Neural progenitor cell (in vitro differentiated cells): ENCODE measurements at regions not wholly inside any gene's neighbourhood (a gene's known extent, or its start where the extent isn't known, plus 50 kb on each side); places are given as distances from the start of the nearest gene placed in this dataset.

ENCODE experiments used
- DNase-seq: peaks from one replicate; pipeline ENCODE4 v3.0.0-alpha.2; 2016; ENCODE audit warnings: low spot score
- H2AFZ ChIP-seq: fragments of 200-600 bp; sonication (generic); replicated peaks from 2 replicates; pipeline ENCODE4 v1.6.1; 2016; ENCODE audit warnings: antibody characterized with exemption
- H3F3A ChIP-seq: fragments of 200-600 bp; sonication (generic); 2 replicates; pipeline ENCODE4 v1.6.1; 2016; ENCODE audit warnings: antibody characterized with exemption, low read depth
- H3K27ac ChIP-seq: fragments of 200-600 bp; sonication (generic); 2 replicates; pipeline ENCODE4 v1.5.1; 2016; ENCODE audit warnings: mild to moderate bottlenecking
- H3K27me3 ChIP-seq: fragments of 200-600 bp; sonication (generic); 2 replicates; pipeline ENCODE4 v1.6.1; 2016; ENCODE audit warnings: mild to moderate bottlenecking, moderate library complexity
- H3K36me3 ChIP-seq: fragments of 200-600 bp; sonication (generic); 2 replicates; pipeline ENCODE4 v1.5.1; 2016
- H3K4me1 ChIP-seq: fragments of 200-600 bp; sonication (generic); 2 replicates; pipeline ENCODE4 v1.6.1; 2016; ENCODE audit warnings: mixed run types
- H3K4me2 ChIP-seq: fragments of 200-600 bp; sonication (generic); 2 replicates; pipeline ENCODE4 v1.6.1; 2016
- H3K4me3 ChIP-seq: fragments of 200-600 bp; sonication (generic); 2 replicates; pipeline ENCODE4 v1.5.1; 2016
- H3K79me2 ChIP-seq: fragments of 200-600 bp; sonication (generic); 2 replicates; pipeline ENCODE4 v1.6.1; 2016; ENCODE audit warnings: low read depth
- H3K9ac ChIP-seq: fragments of 200-600 bp; sonication (generic); 2 replicates; pipeline ENCODE4 v1.6.1; 2016
- H3K9me3 ChIP-seq: fragments of 200-600 bp; sonication (generic); 2 replicates; pipeline ENCODE4 v1.5.1; 2016; ENCODE audit warnings: low read depth
- H4K20me1 ChIP-seq: fragments of 200-600 bp; sonication (generic); 2 replicates; pipeline ENCODE4 v1.6.1; 2016; ENCODE audit warnings: low read depth
- H3K27ac Mint-ChIP-seq: 3 replicates; pipeline ENCODE4 v1.8.0; 2021; ENCODE audit warnings: mixed read lengths
- H3K27me3 Mint-ChIP-seq: 2 replicates; pipeline ENCODE4 v1.8.0; 2022; ENCODE audit warnings: low read depth, mild to moderate bottlenecking, inconsistent platforms, moderate library complexity, mixed read lengths; ENCODE audit not compliant: insufficient read depth
- H3K36me3 Mint-ChIP-seq: 3 replicates; pipeline ENCODE4 v1.8.0; 2021; ENCODE audit warnings: mixed read lengths
- H3K4me1 Mint-ChIP-seq: 3 replicates; pipeline ENCODE4 v1.8.0; 2021; ENCODE audit warnings: mixed read lengths
- H3K4me3 Mint-ChIP-seq: 3 replicates; pipeline ENCODE4 v1.8.0; 2021; ENCODE audit warnings: mild to moderate bottlenecking, moderate library complexity, mixed read lengths
- H3K9me3 Mint-ChIP-seq: 3 replicates; pipeline ENCODE4 v1.8.0; 2020; ENCODE audit warnings: mixed read lengths
- CTCF ChIP-seq: fragments of 200-600 bp; sonication (generic); IDR thresholded peaks from 2 replicates; pipeline ENCODE4 v1.5.1; 2017; ENCODE audit warnings: antibody characterized with exemption, mild to moderate bottlenecking
- EZH2 ChIP-seq: fragments of 200-600 bp; sonication (generic); IDR thresholded peaks from 2 replicates; pipeline ENCODE4 v1.6.1; 2017; ENCODE audit warnings: antibody characterized with exemption, mild to moderate bottlenecking, moderate library complexity
- EZH2phosphoT487 ChIP-seq: fragments of 200-600 bp; sonication (generic); IDR thresholded peaks from 2 replicates; pipeline ENCODE4 v1.6.1; 2017; ENCODE audit warnings: antibody characterized with exemption

- Mint-ChIP-seq H3K36me3 (no peaks in the 10 kb centered on the region), H3K4me1 (peaks cover 11% of the 10 kb centered on the region), H3K27me3 (peaks cover 2% of the 10 kb centered on the region), H3K27ac (peak overlapping the region; percentile 17), H3K9me3 (no peaks in the 10 kb centered on the region), H3K4me3 (no peak overlapping the region)
- TF ChIP-seq CTCF (no peak), EZH2phosphoT487 (no peak), EZH2 (no peak)
- no peaks in the 10 kb centered on the region for H3K4me1 ChIP-seq
- no peaks in the 10 kb centered on the region for H3K9me3 ChIP-seq
- H4K20me1 ChIP-seq, result no peaks in the 10 kb centered on the region
- H3K36me3 ChIP-seq, result no peaks in the 10 kb centered on the region
- H3K27me3 ChIP-seq, result no peaks in the 10 kb centered on the region
- no peak overlapping the region for H3K4me2 ChIP-seq
- H2AFZ ChIP-seq, result no peak overlapping the region
- H3K9ac ChIP-seq, result no peak overlapping the region
- no peaks in the 10 kb centered on the region for H3F3A ChIP-seq
- H3K27ac ChIP-seq, result no peak overlapping the region
- no peaks in the 10 kb centered on the region for H3K79me2 ChIP-seq
- H3K4me3 ChIP-seq, result no peak overlapping the region
- no peak for DNase-seq
These were observed 196.1 kb downstream of the PHETA1 start for GRCh38 chr12:111172786-111173185.

- Histone ChIP-seq H3K4me3 (no peak overlapping the region), H3K4me2 (no peak overlapping the region), H3K9me3 (no peaks in the 10 kb centered on the region), H3K27me3 (no peaks in the 10 kb centered on the region), H3K4me1 (no peaks in the 10 kb centered on the region), H4K20me1 (no peaks in the 10 kb centered on the region), H3K36me3 (no peaks in the 10 kb centered on the region), H3K9ac (no peak overlapping the region), H2AFZ (no peak overlapping the region), H3F3A (no peaks in the 10 kb centered on the region), H3K79me2 (no peaks in the 10 kb centered on the region), H3K27ac (no peak overlapping the region)
- no peak for DNase-seq
- peak overlapping the region; percentile 57 for H3K27ac Mint-ChIP-seq
- TF ChIP-seq CTCF (no peak), EZH2 (no peak), EZH2phosphoT487 (no peak)
- peaks cover 2% of the 10 kb centered on the region for H3K27me3 Mint-ChIP-seq
- H3K4me3 Mint-ChIP-seq, result peak overlapping the region; percentile 15
- H3K4me1 Mint-ChIP-seq, result peaks cover 11% of the 10 kb centered on the region
- H3K9me3 Mint-ChIP-seq, result no peaks in the 10 kb centered on the region
- H3K36me3 Mint-ChIP-seq, result no peaks in the 10 kb centered on the region
These were observed 197.1 kb downstream of the PHETA1 start for GRCh38 chr12:111171832-111172231.

GRCh38 chr12:111171345-111171744 is 197.6 kb downstream of the PHETA1 start:
- no peak overlapping the region for H3K4me3 ChIP-seq
- no peak overlapping the region for H3K27ac ChIP-seq
- Mint-ChIP-seq H3K4me3 (no peak overlapping the region), H3K4me1 (peaks cover 11% of the 10 kb centered on the region), H3K36me3 (no peaks in the 10 kb centered on the region), H3K9me3 (no peaks in the 10 kb centered on the region), H3K27me3 (peaks cover 2% of the 10 kb centered on the region), H3K27ac (no peak overlapping the region)
- H3K9ac ChIP-seq, result no peak overlapping the region
- no peaks in the 10 kb centered on the region for H3K79me2 ChIP-seq
- H3K36me3 ChIP-seq, result no peaks in the 10 kb centered on the region
- TF ChIP-seq EZH2, result no peak
- TF ChIP-seq CTCF, result no peak
- no peak for TF ChIP-seq EZH2phosphoT487
- no peak for DNase-seq
- H4K20me1 ChIP-seq, result no peaks in the 10 kb centered on the region
- no peaks in the 10 kb centered on the region for H3K4me1 ChIP-seq
- no peak overlapping the region for H2AFZ ChIP-seq
- H3K27me3 ChIP-seq, result no peaks in the 10 kb centered on the region
- no peaks in the 10 kb centered on the region for H3K9me3 ChIP-seq
- H3F3A ChIP-seq, result no peaks in the 10 kb centered on the region
- no peak overlapping the region for H3K4me2 ChIP-seq

GRCh38 chr12:111170543-111170942 is 198.4 kb downstream of the PHETA1 start:
- no peaks in the 10 kb centered on the region for H3F3A ChIP-seq
- TF ChIP-seq EZH2phosphoT487 (no peak), CTCF (no peak), EZH2 (no peak)
- peaks cover 2% of the 10 kb centered on the region for H3K27me3 Mint-ChIP-seq
- H3K4me2 ChIP-seq, result no peak overlapping the region
- no peaks in the 10 kb centered on the region for H3K4me1 ChIP-seq
- no peak overlapping the region for H3K4me3 Mint-ChIP-seq
- no peak overlapping the region for H3K9ac ChIP-seq
- no peak overlapping the region for H2AFZ ChIP-seq
- no peaks in the 10 kb centered on the region for H3K9me3 ChIP-seq
- H3K4me1 Mint-ChIP-seq, result peaks cover 8% of the 10 kb centered on the region
- H3K36me3 Mint-ChIP-seq, result no peaks in the 10 kb centered on the region
- no peaks in the 10 kb centered on the region for H4K20me1 ChIP-seq
- H3K27me3 ChIP-seq, result no peaks in the 10 kb centered on the region
- H3K9me3 Mint-ChIP-seq, result no peaks in the 10 kb centered on the region
- H3K4me3 ChIP-seq, result no peak overlapping the region
- DNase-seq, result no peak
- peak overlapping the region; percentile 49 for H3K27ac Mint-ChIP-seq
- H3K36me3 ChIP-seq, result no peaks in the 10 kb centered on the region
- no peaks in the 10 kb centered on the region for H3K79me2 ChIP-seq
- H3K27ac ChIP-seq, result no peak overlapping the region
